ENCODE measurements at regions not wholly inside any gene's neighbourhood (a gene's known extent, or its start where the extent isn't known, plus 50 kb on each side); places are given as distances from the start of the nearest gene placed in this dataset.
"Not testable (repeated sequence)": the region's sequence is repeated elsewhere in the genome, so short reads cannot be mapped to it uniquely, and the experiment has no call there.

GRCh38 chrX:68995780-68996551 lies 167.1 kb downstream of the EFNB1 start:
- no peak for DNase-seq (ENCODE audit: low spot score)

DNA sequence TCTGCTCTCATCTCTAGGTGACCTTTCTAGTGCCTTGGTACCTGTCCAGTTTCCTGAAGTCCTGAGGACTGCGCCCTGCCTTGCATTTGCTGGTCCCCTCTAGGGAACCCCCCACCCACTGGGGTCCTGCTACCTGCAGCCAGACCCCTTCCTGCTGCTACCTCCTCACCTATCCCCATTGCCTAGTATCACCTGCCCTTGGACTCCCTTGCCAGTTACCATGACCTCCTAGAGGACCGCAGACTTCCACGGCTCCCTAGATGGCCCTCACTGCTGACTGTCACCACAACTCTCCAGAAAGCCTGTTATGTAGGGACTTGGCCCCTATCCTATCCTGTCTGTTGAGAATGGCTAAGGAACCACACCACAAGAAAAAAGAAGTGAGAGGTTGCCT lies 166.6 kb downstream of the EFNB1 start:
- DNase-seq (ENCODE audit: low spot score), result no peak

- DNase-seq (ENCODE audit: low spot score), result no peak
Measured at GRCh38 chrX:68994891-68995255, 166.1 kb downstream of the EFNB1 start.

GRCh38 chrX:68994135-68994890 lies 165.5 kb downstream of the EFNB1 start:
- no peak for DNase-seq (ENCODE audit: low spot score)

DNA sequence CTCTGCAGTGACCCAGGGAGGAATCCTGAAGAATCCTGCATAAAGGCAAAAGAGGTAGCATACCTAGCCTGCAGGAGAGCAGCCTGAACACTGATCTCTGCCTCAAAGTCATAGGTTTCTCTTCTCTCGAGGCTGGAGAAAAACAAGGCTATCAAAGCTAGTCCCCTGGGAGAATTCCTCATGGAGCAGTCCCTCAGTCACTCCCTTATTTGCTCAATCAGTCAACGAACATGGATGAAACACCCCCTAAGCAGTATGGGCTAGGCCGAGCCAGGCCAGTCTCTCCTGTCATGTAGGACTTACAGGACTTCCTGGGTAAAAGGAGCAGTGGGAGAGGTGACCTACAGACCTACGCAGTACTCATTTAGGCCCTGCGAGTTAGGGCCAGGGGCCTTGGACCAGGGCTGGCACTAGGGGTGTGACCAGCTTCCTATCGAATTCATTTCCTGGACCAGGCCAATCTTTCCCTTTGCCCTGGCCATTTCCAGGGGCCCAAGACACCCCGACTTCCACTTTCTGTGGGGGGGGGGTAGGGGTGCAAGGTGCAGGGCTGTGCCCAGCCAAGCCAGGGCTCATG lies 164.1 kb downstream of the EFNB1 start:
- no peak for DNase-seq (ENCODE audit: low spot score)

DNA sequence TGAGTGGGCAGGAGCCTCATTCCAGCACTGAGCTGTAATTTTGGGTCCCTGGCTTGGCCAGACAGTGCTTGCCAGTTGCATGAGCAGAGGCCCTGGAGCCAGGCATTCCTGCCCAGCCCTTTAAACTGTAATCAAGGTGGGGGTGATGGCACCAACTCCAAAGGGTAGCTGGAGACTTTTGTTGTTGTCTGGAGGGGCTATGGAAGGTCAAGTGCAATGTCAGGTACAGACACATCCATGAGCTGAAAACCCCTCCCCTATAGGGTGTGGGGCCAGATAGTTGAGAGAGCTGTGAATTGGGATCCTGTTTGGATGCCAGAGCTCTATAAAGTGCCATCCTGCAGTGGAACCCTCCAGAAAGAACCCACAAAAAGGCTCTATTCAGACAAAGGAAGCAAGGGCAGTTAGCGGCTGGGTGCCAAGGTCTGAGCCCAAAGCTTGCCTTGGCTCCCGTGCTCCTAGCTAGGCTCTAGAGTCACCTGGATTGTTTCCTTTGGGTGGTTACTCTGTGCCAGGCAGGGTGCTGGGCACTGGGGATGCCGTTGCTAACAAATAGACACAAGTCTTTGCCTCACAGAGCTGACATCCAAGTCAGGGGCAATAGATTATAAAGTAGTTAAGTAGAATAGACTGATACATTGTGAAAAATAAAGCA lies 163.0 kb downstream of the EFNB1 start:
- DNase-seq (ENCODE audit: low spot score), result no peak

DNA sequence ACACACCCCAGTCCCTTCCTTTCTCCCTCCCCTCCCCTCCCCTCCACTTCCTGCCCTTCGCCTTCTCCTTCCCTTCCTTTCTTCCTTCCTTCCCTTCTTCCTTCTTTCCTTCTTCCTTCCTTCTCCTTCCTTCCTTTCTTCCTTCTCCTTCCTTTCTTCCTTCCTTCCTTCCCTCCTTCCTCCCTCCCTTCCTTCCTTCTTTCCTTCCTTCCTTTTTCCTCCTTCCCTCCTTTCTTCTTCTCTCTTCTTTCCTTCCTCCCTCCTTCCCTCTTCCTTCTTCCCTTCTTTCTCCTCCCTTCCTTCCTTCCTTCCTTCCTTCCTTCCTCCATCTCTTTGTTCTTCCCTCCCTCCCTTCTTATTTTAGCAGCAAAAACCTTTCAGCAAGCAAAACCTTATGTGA lies 162.1 kb downstream of the EFNB1 start:
- no peak for DNase-seq (ENCODE audit: low spot score)

DNA sequence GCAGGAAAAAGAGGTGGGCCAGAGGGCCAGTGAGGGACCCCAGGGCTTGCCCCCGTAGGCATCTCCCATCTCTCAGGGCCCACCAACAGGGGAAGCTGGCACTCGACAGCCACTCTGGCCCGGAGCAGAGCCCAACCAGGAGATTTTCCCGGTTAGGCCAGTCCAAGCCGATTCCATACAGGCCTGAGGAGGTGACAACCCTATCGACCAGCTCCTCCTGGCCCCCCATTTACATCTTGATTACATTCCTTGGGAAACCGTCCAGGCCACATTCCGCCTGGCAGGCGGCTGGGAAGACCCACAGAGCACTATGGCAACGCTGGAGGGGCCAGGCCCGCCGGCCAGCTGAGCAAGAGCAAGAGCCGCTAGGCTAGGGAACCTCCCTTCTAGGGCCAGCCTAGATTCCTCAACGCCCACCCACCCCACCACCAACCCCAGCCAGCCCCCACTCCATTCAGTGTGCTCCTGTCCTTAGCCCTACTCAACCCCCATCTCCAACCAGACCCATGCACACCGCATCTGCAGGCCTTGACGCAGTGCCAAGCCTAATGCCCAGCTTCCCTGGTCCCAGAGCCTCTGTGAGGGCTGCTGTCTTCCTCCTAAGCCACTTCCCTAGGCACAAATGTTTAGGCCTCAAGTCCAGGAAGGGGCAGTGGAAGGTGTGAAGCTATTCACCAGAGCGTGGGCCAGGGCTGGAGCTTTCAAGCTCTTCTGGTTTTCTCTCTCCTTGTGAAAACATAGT lies 161.2 kb downstream of the EFNB1 start:
- peak; percentile 57 for DNase-seq (ENCODE audit: low spot score)

GRCh38 chrX:68989456-68989855 lies 160.6 kb downstream of the EFNB1 start:
- no peak for DNase-seq (ENCODE audit: low spot score)

GRCh38 chrX:68988865-68989264 lies 160.0 kb downstream of the EFNB1 start:
- DNase-seq (ENCODE audit: low spot score), result no peak

- DNase-seq (ENCODE audit: low spot score), result no peak
Measured at GRCh38 chrX:68985135-68985755, 156.4 kb downstream of the EFNB1 start.

GRCh38 chrX:68983004-68983857 lies 154.4 kb downstream of the EFNB1 start:
- no peak for DNase-seq (ENCODE audit: low spot score)

- no peak for DNase-seq (ENCODE audit: low spot score)
Measured at GRCh38 chrX:68982476-68982875, 153.7 kb downstream of the EFNB1 start.

GRCh38 chrX:68980906-68981616 lies 152.2 kb downstream of the EFNB1 start:
- DNase-seq (ENCODE audit: low spot score), result no peak

- DNase-seq (ENCODE audit: low spot score), result no peak
Measured at GRCh38 chrX:68978655-68979054, 149.8 kb downstream of the EFNB1 start.

DNA sequence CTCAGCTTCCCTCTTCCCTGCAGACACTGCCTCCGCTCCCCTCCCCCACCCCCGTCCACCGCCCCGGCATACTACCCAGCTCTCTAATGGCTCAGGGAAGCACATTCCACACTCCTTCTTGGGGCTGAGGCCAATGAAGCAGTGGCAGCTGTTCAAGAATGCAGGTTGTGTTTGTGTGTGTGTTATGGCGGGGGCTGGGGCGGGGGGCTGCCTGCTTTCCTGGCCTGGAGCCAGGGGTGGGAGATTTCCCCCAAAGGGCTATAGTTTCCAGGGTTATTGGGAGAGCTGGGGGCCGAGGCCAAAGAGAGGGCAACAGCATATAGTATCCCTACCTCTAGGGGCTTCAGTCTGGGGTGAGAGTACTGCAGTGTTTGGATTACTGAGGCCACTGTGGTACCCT lies 149.4 kb downstream of the EFNB1 start:
- DNase-seq (ENCODE audit: low spot score), result peak; percentile 42

DNA sequence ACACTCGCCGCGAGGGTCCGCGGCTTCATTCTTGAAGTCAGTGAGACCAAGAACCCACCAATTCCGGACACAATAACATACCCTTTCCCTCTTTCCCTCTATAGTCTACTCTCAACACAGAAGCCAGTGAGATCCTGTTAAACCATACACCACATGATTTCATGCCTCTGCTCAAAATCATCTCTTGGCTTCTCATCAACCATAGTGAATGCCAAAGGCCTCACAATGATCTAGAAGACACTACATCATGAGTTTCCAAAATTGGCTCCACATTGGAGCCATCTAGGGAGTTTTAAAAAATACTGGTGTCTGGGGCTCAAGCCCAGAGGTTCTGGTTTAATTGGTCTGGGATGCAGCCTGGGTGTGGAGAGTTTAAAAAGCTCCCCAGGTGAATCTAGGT lies 124.5 kb downstream of the EFNB1 start:
- no peak for DNase-seq (ENCODE audit: low spot score)

GRCh38 chrX:68951942-68952619 lies 123.3 kb downstream of the EFNB1 start:
- DNase-seq (ENCODE audit: low spot score), result not testable (repeated sequence)

- no peak for DNase-seq (ENCODE audit: low spot score)
Measured at GRCh38 chrX:68950937-68951336, 122.1 kb downstream of the EFNB1 start.
